CD14-positive monocyte (primary cell): ENCODE measurements at regions not wholly inside any gene's neighbourhood (a gene's known extent, or its start where the extent isn't known, plus 50 kb on each side); places are given as distances from the start of the nearest gene placed in this dataset.

Experiments used
- DNase-seq, 3 donors: peaks; one replicate each; pipeline ENCODE4 v3.0.0-alpha.2; 2011 to 2022
- H2AFZ ChIP-seq: 2 replicates; pipeline ENCODE4 v1.6.0; 2012; ENCODE audit warnings: mild to moderate bottlenecking, low read depth, low read length, inconsistent platforms; ENCODE audit not compliant: insufficient read depth, poor library complexity, severe bottlenecking
- H3K27ac ChIP-seq, 2 donors: 1 replicate in 1 of 2; 2 replicates in 1 of 2; pipeline ENCODE4 v1.5.1; 2012 to 2013; ENCODE audit warnings: low read length in 2 of 2, control low read depth in 1 of 2, inconsistent platforms in 1 of 2, low read depth in 1 of 2, mild to moderate bottlenecking in 1 of 2
- H3K27me3 ChIP-seq, 2 donors: one replicate each; pipeline versions ENCODE4 v1.6.0 to v1.6.1; 2011 to 2013; ENCODE audit warnings: low read length in 2 of 2; ENCODE audit not compliant: control insufficient read depth in 2 of 2, insufficient read depth in 2 of 2
- H3K36me3 ChIP-seq, 2 donors: replicated peaks in 1 of 2; 1 replicate in 1 of 2; 2 replicates in 1 of 2; pipeline versions ENCODE4 v1.5.1 to v1.6.1; 2012 to 2013; ENCODE audit warnings: low read length in 2 of 2, control low read depth in 1 of 2, inconsistent platforms in 1 of 2, mild to moderate bottlenecking in 1 of 2; ENCODE audit not compliant: insufficient read depth in 2 of 2, control insufficient read depth in 1 of 2
- H3K4me1 ChIP-seq, 2 donors: 1 replicate in 1 of 2; 2 replicates in 1 of 2; pipeline versions ENCODE4 v1.5.1 to v1.6.1; 2012 to 2013; ENCODE audit warnings: low read length in 2 of 2, control low read depth in 1 of 2, inconsistent platforms in 1 of 2, mild to moderate bottlenecking in 1 of 2, moderate library complexity in 1 of 2; ENCODE audit not compliant: insufficient read depth in 2 of 2, control insufficient read depth in 1 of 2
- H3K4me2 ChIP-seq: replicated peaks from 2 replicates; pipeline ENCODE3; 2012; ENCODE audit warnings: low read length, moderate library complexity, mild to moderate bottlenecking; ENCODE audit not compliant: poor library complexity, severe bottlenecking; ENCODE audit errors: extremely low read depth
- H3K4me3 ChIP-seq, 3 experiments: fragments of 200-600 bp in 1 of 3; sonication (generic) in 1 of 3; replicated peaks in 1 of 3; 1 replicate in 2 of 3; 2 replicates in 1 of 3; pipeline ENCODE4 v1.5.1; 2011 to 2013; ENCODE audit warnings: low read length in 3 of 3, mild to moderate bottlenecking in 3 of 3, control low read depth in 2 of 3, low read depth in 2 of 3, inconsistent platforms in 1 of 3, moderate library complexity in 1 of 3
- H3K79me2 ChIP-seq: 2 replicates; pipeline ENCODE4 v1.6.0; 2012; ENCODE audit warnings: mild to moderate bottlenecking, control low read depth, inconsistent platforms, low read length, moderate library complexity; ENCODE audit not compliant: insufficient read depth
- H3K9ac ChIP-seq: 2 replicates; pipeline ENCODE4 v1.6.0; 2017; ENCODE audit warnings: low read length, mild to moderate bottlenecking; ENCODE audit not compliant: insufficient read depth, poor library complexity, severe bottlenecking
- H3K9me3 ChIP-seq, 2 donors: replicated peaks in 1 of 2; 1 replicate in 1 of 2; 2 replicates in 1 of 2; pipeline versions ENCODE4 v1.5.1 to v1.6.1; 2012 to 2013; ENCODE audit warnings: low read length in 2 of 2, control low read depth in 1 of 2; ENCODE audit not compliant: control insufficient read depth in 1 of 2, insufficient read depth in 1 of 2
- H4K20me1 ChIP-seq: 2 replicates; pipeline ENCODE4 v1.6.0; 2012; ENCODE audit warnings: mild to moderate bottlenecking, low read length, control low read depth, moderate library complexity; ENCODE audit not compliant: insufficient read depth
- H3K27ac Mint-ChIP-seq, 7 donors: one replicate each; pipeline ENCODE4 v1.8.0; 2020; ENCODE audit warnings: mild to moderate bottlenecking in 7 of 7, mixed read lengths in 7 of 7, moderate library complexity in 6 of 7, inconsistent platforms in 2 of 7
- H3K27me3 Mint-ChIP-seq, 3 donors: one replicate each; pipeline ENCODE4 v1.8.0; 2021 to 2022; ENCODE audit warnings: low read depth in 3 of 3, mild to moderate bottlenecking in 3 of 3, mixed read lengths in 3 of 3, moderate library complexity in 3 of 3, inconsistent platforms in 1 of 3
- H3K36me3 Mint-ChIP-seq, 2 donors: one replicate each; pipeline ENCODE4 v1.8.0; 2020; ENCODE audit warnings: mixed read lengths in 2 of 2, inconsistent platforms in 1 of 2, mild to moderate bottlenecking in 1 of 2
- H3K4me1 Mint-ChIP-seq: one replicate; pipeline ENCODE4 v1.8.0; 2020; ENCODE audit warnings: mild to moderate bottlenecking, mixed read lengths
- H3K4me3 Mint-ChIP-seq, 2 donors: one replicate each; pipeline ENCODE4 v1.8.0; 2020; ENCODE audit warnings: mild to moderate bottlenecking in 2 of 2, mixed read lengths in 2 of 2, moderate library complexity in 1 of 2
- H3K9me3 Mint-ChIP-seq, 7 donors: one replicate each; pipeline ENCODE4 v1.8.0; 2020 to 2022; ENCODE audit warnings: mixed read lengths in 7 of 7, mild to moderate bottlenecking in 6 of 7, moderate library complexity in 6 of 7, inconsistent platforms in 2 of 7
- CTCF ChIP-seq: fragments of 200-600 bp; IDR thresholded peaks from one replicate; pipeline ENCODE4 v1.8.0; 2022; ENCODE audit warnings: antibody characterized with exemption, mild to moderate bottlenecking
- WGBS: methylation state at CpG from one replicate; pipeline ENCODE4 v1.1.5; 2013; ENCODE audit warnings: missing lambda C conversion rate; ENCODE audit not compliant: insufficient coverage; 5-methylcytosine and 5-hydroxymethylcytosine counted together
- intact Hi-C, 2 donors: fragments of 100-400 bp; cut with micrococcal nuclease; formaldehyde crosslinking; loops; one replicate each; pipeline versions ENCODE4 v1.15.0 to v1.15.1; 2023

GRCh38 chr7:13166801-13167200 is 479.4 kb downstream of the ARL4A start:
- Histone ChIP-seq H3K9ac (no peak overlapping the region), H3K36me3 (no peaks in the 10 kb centered on the region), H3K27me3 (no peaks in the 10 kb centered on the region), H3K79me2 (no peaks in the 10 kb centered on the region), H3K9me3 (peaks cover 0 to 7% of the 10 kb centered on the region in 2 donors), H3K4me3 (no peak overlapping the region), H4K20me1 (no peaks in the 10 kb centered on the region), H3K4me2 (no peak overlapping the region), H3K4me1 (no peaks in the 10 kb centered on the region), H3K27ac (no peak overlapping the region), H2AFZ (no peak overlapping the region)
- intact Hi-C loops, result no loop called here
- Mint-ChIP-seq H3K9me3 (peaks cover 0 to 3% (median 1%) of the 10 kb centered on the region in 7 donors), H3K4me1 (no peaks in the 10 kb centered on the region), H3K4me3 (no peak overlapping the region), H3K27ac (no peak overlapping the region), H3K27me3 (peaks cover 1 to 2% (median 2%) of the 10 kb centered on the region in 3 donors), H3K36me3 (no peaks in the 10 kb centered on the region)
- no peak for TF ChIP-seq CTCF
- no CpG with 5 or more reads among the region's 1 CpG for WGBS
- no peak for DNase-seq

GRCh38 chr7:13169356-13169755 is 481.9 kb downstream of the ARL4A start:
- WGBS, result no CpG with 5 or more reads among the region's 3 CpGs
- H3K9ac ChIP-seq, result no peak overlapping the region
- no peak for DNase-seq
- H3K4me1 Mint-ChIP-seq, result no peaks in the 10 kb centered on the region
- no peaks in the 10 kb centered on the region for H3K27me3 ChIP-seq
- H3K36me3 ChIP-seq, result no peaks in the 10 kb centered on the region
- H3K36me3 Mint-ChIP-seq, result no peaks in the 10 kb centered on the region
- intact Hi-C loops, result no loop called here
- peaks cover 0 to 2% (median 2%) of the 10 kb centered on the region in 3 donors for H3K27me3 Mint-ChIP-seq
- H3K4me1 ChIP-seq, result no peaks in the 10 kb centered on the region
- no peaks in the 10 kb centered on the region for H3K79me2 ChIP-seq
- H3K27ac ChIP-seq, result no peak overlapping the region
- H3K9me3 ChIP-seq, result peaks cover 0 to 7% of the 10 kb centered on the region in 2 donors
- no peak overlapping the region for H3K4me3 ChIP-seq
- peaks cover 0 to 3% (median 2%) of the 10 kb centered on the region in 7 donors for H3K9me3 Mint-ChIP-seq
- no peak overlapping the region for H2AFZ ChIP-seq
- no peak overlapping the region for H3K27ac Mint-ChIP-seq
- no peak for TF ChIP-seq CTCF
- no peak overlapping the region for H3K4me3 Mint-ChIP-seq
- H3K4me2 ChIP-seq, result no peak overlapping the region
- H4K20me1 ChIP-seq, result no peaks in the 10 kb centered on the region
